CD14-positive monocyte (primary cell): ENCODE measurements at regions not wholly inside any gene's neighbourhood (a gene's known extent, or its start where the extent isn't known, plus 50 kb on each side); places are given as distances from the start of the nearest gene placed in this dataset.

ENCODE experiments used
- DNase-seq, 3 donors: peaks; one replicate each; pipeline ENCODE4 v3.0.0-alpha.2; 2011 to 2022
- H2AFZ ChIP-seq: 2 replicates; pipeline ENCODE4 v1.6.0; 2012; ENCODE audit warnings: mild to moderate bottlenecking, low read depth, low read length, inconsistent platforms; ENCODE audit not compliant: insufficient read depth, poor library complexity, severe bottlenecking
- H3K27ac ChIP-seq, 2 donors: 1 replicate in 1 of 2; 2 replicates in 1 of 2; pipeline ENCODE4 v1.5.1; 2012 to 2013; ENCODE audit warnings: low read length in 2 of 2, control low read depth in 1 of 2, inconsistent platforms in 1 of 2, low read depth in 1 of 2, mild to moderate bottlenecking in 1 of 2
- H3K27me3 ChIP-seq, 2 donors: one replicate each; pipeline versions ENCODE4 v1.6.0 to v1.6.1; 2011 to 2013; ENCODE audit warnings: low read length in 2 of 2; ENCODE audit not compliant: control insufficient read depth in 2 of 2, insufficient read depth in 2 of 2
- H3K36me3 ChIP-seq, 2 donors: replicated peaks in 1 of 2; 1 replicate in 1 of 2; 2 replicates in 1 of 2; pipeline versions ENCODE4 v1.5.1 to v1.6.1; 2012 to 2013; ENCODE audit warnings: low read length in 2 of 2, control low read depth in 1 of 2, inconsistent platforms in 1 of 2, mild to moderate bottlenecking in 1 of 2; ENCODE audit not compliant: insufficient read depth in 2 of 2, control insufficient read depth in 1 of 2
- H3K4me1 ChIP-seq, 2 donors: 1 replicate in 1 of 2; 2 replicates in 1 of 2; pipeline versions ENCODE4 v1.5.1 to v1.6.1; 2012 to 2013; ENCODE audit warnings: low read length in 2 of 2, control low read depth in 1 of 2, inconsistent platforms in 1 of 2, mild to moderate bottlenecking in 1 of 2, moderate library complexity in 1 of 2; ENCODE audit not compliant: insufficient read depth in 2 of 2, control insufficient read depth in 1 of 2
- H3K4me2 ChIP-seq: replicated peaks from 2 replicates; pipeline ENCODE3; 2012; ENCODE audit warnings: low read length, moderate library complexity, mild to moderate bottlenecking; ENCODE audit not compliant: poor library complexity, severe bottlenecking; ENCODE audit errors: extremely low read depth
- H3K4me3 ChIP-seq, 3 experiments: fragments of 200-600 bp in 1 of 3; sonication (generic) in 1 of 3; replicated peaks in 1 of 3; 1 replicate in 2 of 3; 2 replicates in 1 of 3; pipeline ENCODE4 v1.5.1; 2011 to 2013; ENCODE audit warnings: low read length in 3 of 3, mild to moderate bottlenecking in 3 of 3, control low read depth in 2 of 3, low read depth in 2 of 3, inconsistent platforms in 1 of 3, moderate library complexity in 1 of 3
- H3K79me2 ChIP-seq: 2 replicates; pipeline ENCODE4 v1.6.0; 2012; ENCODE audit warnings: mild to moderate bottlenecking, control low read depth, inconsistent platforms, low read length, moderate library complexity; ENCODE audit not compliant: insufficient read depth
- H3K9ac ChIP-seq: 2 replicates; pipeline ENCODE4 v1.6.0; 2017; ENCODE audit warnings: low read length, mild to moderate bottlenecking; ENCODE audit not compliant: insufficient read depth, poor library complexity, severe bottlenecking
- H3K9me3 ChIP-seq, 2 donors: replicated peaks in 1 of 2; 1 replicate in 1 of 2; 2 replicates in 1 of 2; pipeline versions ENCODE4 v1.5.1 to v1.6.1; 2012 to 2013; ENCODE audit warnings: low read length in 2 of 2, control low read depth in 1 of 2; ENCODE audit not compliant: control insufficient read depth in 1 of 2, insufficient read depth in 1 of 2
- H4K20me1 ChIP-seq: 2 replicates; pipeline ENCODE4 v1.6.0; 2012; ENCODE audit warnings: mild to moderate bottlenecking, low read length, control low read depth, moderate library complexity; ENCODE audit not compliant: insufficient read depth
- H3K27ac Mint-ChIP-seq, 7 donors: one replicate each; pipeline ENCODE4 v1.8.0; 2020; ENCODE audit warnings: mild to moderate bottlenecking in 7 of 7, mixed read lengths in 7 of 7, moderate library complexity in 6 of 7, inconsistent platforms in 2 of 7
- H3K27me3 Mint-ChIP-seq, 3 donors: one replicate each; pipeline ENCODE4 v1.8.0; 2021 to 2022; ENCODE audit warnings: low read depth in 3 of 3, mild to moderate bottlenecking in 3 of 3, mixed read lengths in 3 of 3, moderate library complexity in 3 of 3, inconsistent platforms in 1 of 3
- H3K36me3 Mint-ChIP-seq, 2 donors: one replicate each; pipeline ENCODE4 v1.8.0; 2020; ENCODE audit warnings: mixed read lengths in 2 of 2, inconsistent platforms in 1 of 2, mild to moderate bottlenecking in 1 of 2
- H3K4me1 Mint-ChIP-seq: one replicate; pipeline ENCODE4 v1.8.0; 2020; ENCODE audit warnings: mild to moderate bottlenecking, mixed read lengths
- H3K4me3 Mint-ChIP-seq, 2 donors: one replicate each; pipeline ENCODE4 v1.8.0; 2020; ENCODE audit warnings: mild to moderate bottlenecking in 2 of 2, mixed read lengths in 2 of 2, moderate library complexity in 1 of 2
- H3K9me3 Mint-ChIP-seq, 7 donors: one replicate each; pipeline ENCODE4 v1.8.0; 2020 to 2022; ENCODE audit warnings: mixed read lengths in 7 of 7, mild to moderate bottlenecking in 6 of 7, moderate library complexity in 6 of 7, inconsistent platforms in 2 of 7
- WGBS: methylation state at CpG from one replicate; pipeline ENCODE4 v1.1.5; 2013; ENCODE audit warnings: missing lambda C conversion rate; ENCODE audit not compliant: insufficient coverage; 5-methylcytosine and 5-hydroxymethylcytosine counted together
- intact Hi-C, 2 donors: fragments of 100-400 bp; cut with micrococcal nuclease; formaldehyde crosslinking; loops; one replicate each; pipeline versions ENCODE4 v1.15.0 to v1.15.1; 2023
- TF ChIP-seq, protein P1 (sequence below): fragments of 200-600 bp; IDR thresholded peaks from one replicate; pipeline ENCODE4 v1.8.0; 2022; ENCODE audit warnings: antibody characterized with exemption, mild to moderate bottlenecking

GRCh38 chr11:128047026-128047425 lies 540.3 kb downstream of the ETS1 start:
- no peak overlapping the region for H3K27ac Mint-ChIP-seq
- peaks cover 36% of the 10 kb centered on the region for H3K4me1 Mint-ChIP-seq

GRCh38 chr11:128046213-128046612 lies 541.1 kb downstream of the ETS1 start:
- Histone ChIP-seq H3K4me1 (peaks cover 11 to 16% of the 10 kb centered on the region in 2 donors), H3K4me3 (no peak overlapping the region), H3K36me3 (no peaks in the 10 kb centered on the region), H3K9me3 (no peaks in the 10 kb centered on the region), H3K27ac (no peak overlapping the region), H3K9ac (no peak overlapping the region), H4K20me1 (no peaks in the 10 kb centered on the region), H3K27me3 (no peaks in the 10 kb centered on the region), H3K79me2 (no peaks in the 10 kb centered on the region), H3K4me2 (no peak overlapping the region), H2AFZ (no peak overlapping the region)
- intact Hi-C loops = no loop called here
- H3K4me1 Mint-ChIP-seq = peaks cover 32% of the 10 kb centered on the region
- H3K27me3 Mint-ChIP-seq = peaks cover 0 to 3% (median 2%) of the 10 kb centered on the region in 3 donors
- peaks cover 0 to 3% (median 2%) of the 10 kb centered on the region in 7 donors for H3K9me3 Mint-ChIP-seq
- TF ChIP-seq, protein P1, sequence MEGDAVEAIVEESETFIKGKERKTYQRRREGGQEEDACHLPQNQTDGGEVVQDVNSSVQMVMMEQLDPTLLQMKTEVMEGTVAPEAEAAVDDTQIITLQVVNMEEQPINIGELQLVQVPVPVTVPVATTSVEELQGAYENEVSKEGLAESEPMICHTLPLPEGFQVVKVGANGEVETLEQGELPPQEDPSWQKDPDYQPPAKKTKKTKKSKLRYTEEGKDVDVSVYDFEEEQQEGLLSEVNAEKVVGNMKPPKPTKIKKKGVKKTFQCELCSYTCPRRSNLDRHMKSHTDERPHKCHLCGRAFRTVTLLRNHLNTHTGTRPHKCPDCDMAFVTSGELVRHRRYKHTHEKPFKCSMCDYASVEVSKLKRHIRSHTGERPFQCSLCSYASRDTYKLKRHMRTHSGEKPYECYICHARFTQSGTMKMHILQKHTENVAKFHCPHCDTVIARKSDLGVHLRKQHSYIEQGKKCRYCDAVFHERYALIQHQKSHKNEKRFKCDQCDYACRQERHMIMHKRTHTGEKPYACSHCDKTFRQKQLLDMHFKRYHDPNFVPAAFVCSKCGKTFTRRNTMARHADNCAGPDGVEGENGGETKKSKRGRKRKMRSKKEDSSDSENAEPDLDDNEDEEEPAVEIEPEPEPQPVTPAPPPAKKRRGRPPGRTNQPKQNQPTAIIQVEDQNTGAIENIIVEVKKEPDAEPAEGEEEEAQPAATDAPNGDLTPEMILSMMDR = no peak
- H3K27ac Mint-ChIP-seq = no peak overlapping the region
- no peak for DNase-seq
- no peak overlapping the region for H3K4me3 Mint-ChIP-seq
- H3K36me3 Mint-ChIP-seq = peaks cover 0 to 3% of the 10 kb centered on the region in 2 donors
- WGBS = 0% methylated on average over 1 of the region's 3 CpGs

More at GRCh38 chr11:128047026-128047425, 540.3 kb downstream of the ETS1 start:
- H3K9me3 Mint-ChIP-seq = peaks cover 0 to 3% (median 2%) of the 10 kb centered on the region in 7 donors
- no peaks in the 10 kb centered on the region for H3K79me2 ChIP-seq
- H3K4me2 ChIP-seq = no peak overlapping the region
- H2AFZ ChIP-seq = no peak overlapping the region
- no peaks in the 10 kb centered on the region for H3K9me3 ChIP-seq
- peaks cover 19 to 23% of the 10 kb centered on the region in 2 donors for H3K4me1 ChIP-seq
- no peak overlapping the region for H3K9ac ChIP-seq
- no CpG with 5 or more reads among the region's 4 CpGs for WGBS
- H3K36me3 ChIP-seq = no peaks in the 10 kb centered on the region
- no peak overlapping the region for H3K4me3 Mint-ChIP-seq
- no peak overlapping the region for H3K27ac ChIP-seq
- TF ChIP-seq, protein P1 = no peak
- H3K36me3 Mint-ChIP-seq = peaks cover 0 to 3% of the 10 kb centered on the region in 2 donors
- intact Hi-C loops = no loop called here
- DNase-seq = no peak
- no peak overlapping the region for H3K4me3 ChIP-seq
- H4K20me1 ChIP-seq = no peaks in the 10 kb centered on the region
- peaks cover 0 to 3% (median 2%) of the 10 kb centered on the region in 3 donors for H3K27me3 Mint-ChIP-seq
- H3K27me3 ChIP-seq = no peaks in the 10 kb centered on the region
